Left ventricle myocardium inferior (tissue), 1 donor: ENCODE measurements at regions not wholly inside any gene's neighbourhood (a gene's known extent, or its start where the extent isn't known, plus 50 kb on each side); places are given as distances from the start of the nearest gene placed in this dataset.

Source experiments
- DNase-seq: peaks from one replicate; pipeline ENCODE4 v3.0.0-alpha.2; 2020
- H3K27ac ChIP-seq: fragments of 200-600 bp; replicated peaks from 2 replicates; pipeline ENCODE4 v1.8.0; 2021
- H3K27me3 ChIP-seq: fragments of 200-600 bp; 2 replicates; pipeline ENCODE4 v1.8.0; 2021; ENCODE audit warnings: low read depth
- H3K36me3 ChIP-seq: fragments of 200-600 bp; 2 replicates; pipeline ENCODE4 v1.8.0; 2021
- H3K4me1 ChIP-seq: fragments of 200-600 bp; 2 replicates; pipeline ENCODE4 v1.8.0; 2021
- H3K4me3 ChIP-seq: fragments of 200-600 bp; 2 replicates; pipeline ENCODE4 v1.8.0; 2021; ENCODE audit warnings: mild to moderate bottlenecking, moderate library complexity
- H3K9me3 ChIP-seq: fragments of 200-600 bp; replicated peaks from 2 replicates; pipeline ENCODE4 v1.8.0; 2021
- CTCF ChIP-seq: fragments of 200-600 bp; IDR thresholded peaks from 2 replicates; pipeline ENCODE4 v1.8.0; 2021; ENCODE audit warnings: antibody characterized with exemption, mild to moderate bottlenecking, borderline replicate concordance
- intact Hi-C: fragments of 100-400 bp; cut with micrococcal nuclease; formaldehyde crosslinking; loops from one replicate; pipeline ENCODE4 v1.11.0; 2022
- donor health status: DM: no; HTN: yes; CAD: no; lungs with severe emphysema.

- H3K4me1 ChIP-seq: peaks cover 12% of the 10 kb centered on the region
- no peaks in the 10 kb centered on the region for H3K9me3 ChIP-seq
- no peak for TF ChIP-seq CTCF
- no peak overlapping the region for H3K27ac ChIP-seq
- no peak for DNase-seq
- intact Hi-C loops: no loop called here
- no peaks in the 10 kb centered on the region for H3K36me3 ChIP-seq
- no peaks in the 10 kb centered on the region for H3K27me3 ChIP-seq
- no peak overlapping the region for H3K4me3 ChIP-seq
These were observed 152.0 kb upstream of the XPO1 start for GRCh38 chr2:61690078-61690596.

GRCh38 chr2:61689568-61689967 lies 151.4 kb upstream of the XPO1 start:
- intact Hi-C loops: no loop called here
- Histone ChIP-seq H3K4me1 (peaks cover 7% of the 10 kb centered on the region), H3K9me3 (no peaks in the 10 kb centered on the region), H3K4me3 (no peak overlapping the region), H3K27me3 (no peaks in the 10 kb centered on the region), H3K36me3 (no peaks in the 10 kb centered on the region), H3K27ac (no peak overlapping the region)
- DNase-seq: no peak
- no peak for TF ChIP-seq CTCF

- no peak overlapping the region for H3K4me3 ChIP-seq
These were observed 150.5 kb upstream of the XPO1 start for GRCh38 chr2:61688369-61689334.

GRCh38 chr2:61679096-61679495 lies 140.9 kb upstream of the XPO1 start:
- Histone ChIP-seq H3K27me3 (peaks cover 4% of the 10 kb centered on the region), H3K27ac (no peak overlapping the region), H3K36me3 (no peaks in the 10 kb centered on the region), H3K4me1 (no peaks in the 10 kb centered on the region), H3K4me3 (no peak overlapping the region), H3K9me3 (peaks cover 18% of the 10 kb centered on the region)
- intact Hi-C loops: no loop called here
- no peak for DNase-seq
- no peak for TF ChIP-seq CTCF

More at GRCh38 chr2:61688369-61689334, 150.5 kb upstream of the XPO1 start:
- Histone ChIP-seq H3K36me3 (no peaks in the 10 kb centered on the region), H3K9me3 (no peaks in the 10 kb centered on the region), H3K27ac (no peak overlapping the region), H3K4me1 (no peaks in the 10 kb centered on the region), H3K27me3 (no peaks in the 10 kb centered on the region)
- intact Hi-C loops: no loop called here
- DNase-seq: no peak
- no peak for TF ChIP-seq CTCF

GRCh38 chr2:61677942-61678341 lies 139.8 kb upstream of the XPO1 start:
- H3K9me3 ChIP-seq: peaks cover 18% of the 10 kb centered on the region
- H3K36me3 ChIP-seq: no peaks in the 10 kb centered on the region
- no peak overlapping the region for H3K4me3 ChIP-seq
- TF ChIP-seq CTCF: no peak
- no peaks in the 10 kb centered on the region for H3K4me1 ChIP-seq
- intact Hi-C loops: no loop called here
- H3K27me3 ChIP-seq: peaks cover 4% of the 10 kb centered on the region
- DNase-seq: no peak
- no peak overlapping the region for H3K27ac ChIP-seq
